ENCODE measurements at regions not wholly inside any gene's neighbourhood (a gene's known extent, or its start where the extent isn't known, plus 50 kb on each side); places are given as distances from the start of the nearest gene placed in this dataset.

GRCh38 chr10:64396105-64396708 is 875.0 kb downstream of the REEP3 start:
- TF ChIP-seq CTCF (IDR thresholded peaks at IDR 0.05) (no peak), POLR2A (IDR thresholded peaks at IDR 0.05) (no peak)

Data from body of pancreas (tissue), 4 donors.